Spinal cord (tissue), 9 donors: ENCODE measurements at regions not wholly inside any gene's neighbourhood (a gene's known extent, or its start where the extent isn't known, plus 50 kb on each side); places are given as distances from the start of the nearest gene placed in this dataset.

Experiments
- DNase-seq, 6 donors: peaks; one replicate each; pipeline versions ENCODE4 v3.0.0 to v3.0.0-alpha.2; 2013 to 2015; ENCODE audit warnings: low spot score in 6 of 6, low read depth in 4 of 6
- H3K27ac ChIP-seq: one replicate; pipeline ENCODE4 v1.5.1; 2013; ENCODE audit warnings: low read depth, low read length, control low read depth
- H3K27me3 ChIP-seq: one replicate; pipeline ENCODE4 v1.6.1; 2013; ENCODE audit warnings: low read length; ENCODE audit not compliant: control insufficient read depth, insufficient read depth
- H3K36me3 ChIP-seq: one replicate; pipeline ENCODE4 v1.6.1; 2013; ENCODE audit warnings: low read length; ENCODE audit not compliant: control insufficient read depth, insufficient read depth
- H3K4me1 ChIP-seq: one replicate; pipeline ENCODE4 v1.6.1; 2013; ENCODE audit warnings: low read length; ENCODE audit not compliant: control insufficient read depth, insufficient read depth
- H3K4me3 ChIP-seq: one replicate; pipeline ENCODE4 v1.5.1; 2013; ENCODE audit warnings: low read depth, low read length, control low read depth
- H3K9me3 ChIP-seq: one replicate; pipeline ENCODE4 v1.6.1; 2013; ENCODE audit warnings: low read length; ENCODE audit not compliant: control insufficient read depth, insufficient read depth
- WGBS: methylation state at CpG from one replicate; pipeline ENCODE4 v1.1.5; 2013; ENCODE audit warnings: missing lambda C conversion rate; ENCODE audit not compliant: insufficient coverage; 5-methylcytosine and 5-hydroxymethylcytosine counted together
- donor health status: healthy.

GRCh38 chr6:6397842-6398241, 77.4 kb upstream of the F13A1 start:
- H3K4me3 ChIP-seq: no peak overlapping the region
- no peaks in the 10 kb centered on the region for H3K36me3 ChIP-seq
- 89% methylated on average over 4 of the region's 5 CpGs for WGBS
- H3K27ac ChIP-seq: no peak overlapping the region
- H3K27me3 ChIP-seq: no peaks in the 10 kb centered on the region
- H3K9me3 ChIP-seq: no peaks in the 10 kb centered on the region
- H3K4me1 ChIP-seq: no peaks in the 10 kb centered on the region
- no peak for DNase-seq

DNA sequence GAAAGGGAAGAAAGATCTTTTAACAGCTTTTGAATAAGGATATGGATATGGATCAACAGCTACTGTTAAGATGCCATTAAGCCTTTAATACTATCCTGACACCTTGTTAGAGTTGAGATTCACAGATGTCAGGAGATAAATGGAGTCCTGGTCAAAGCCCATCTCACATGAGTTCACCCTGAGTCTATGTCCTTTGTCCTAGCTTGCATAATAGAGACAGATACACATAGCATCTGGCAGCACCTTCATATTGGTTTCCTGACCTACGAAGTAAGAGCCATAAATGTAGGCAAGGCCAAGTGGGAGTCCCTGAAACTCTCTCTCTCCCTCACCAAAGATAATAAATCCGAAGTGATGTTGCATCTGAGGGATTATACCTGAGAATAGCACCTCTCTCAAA, 79.1 kb upstream of the F13A1 start:
- H3K4me1 ChIP-seq: no peaks in the 10 kb centered on the region
- no peaks in the 10 kb centered on the region for H3K9me3 ChIP-seq
- H3K36me3 ChIP-seq: no peaks in the 10 kb centered on the region
- WGBS: no CpG with 5 or more reads among the region's 2 CpGs
- no peaks in the 10 kb centered on the region for H3K27me3 ChIP-seq
- H3K27ac ChIP-seq: no peak overlapping the region
- DNase-seq: no peak
- no peak overlapping the region for H3K4me3 ChIP-seq

GRCh38 chr6:6401401-6401800, 80.9 kb upstream of the F13A1 start:
- no peak for DNase-seq
- Histone ChIP-seq H3K27me3 (no peaks in the 10 kb centered on the region), H3K4me1 (no peaks in the 10 kb centered on the region), H3K4me3 (no peak overlapping the region), H3K36me3 (no peaks in the 10 kb centered on the region), H3K9me3 (no peaks in the 10 kb centered on the region), H3K27ac (no peak overlapping the region)
- WGBS: 67% methylated on average over 1 of the region's 1 CpG

DNA sequence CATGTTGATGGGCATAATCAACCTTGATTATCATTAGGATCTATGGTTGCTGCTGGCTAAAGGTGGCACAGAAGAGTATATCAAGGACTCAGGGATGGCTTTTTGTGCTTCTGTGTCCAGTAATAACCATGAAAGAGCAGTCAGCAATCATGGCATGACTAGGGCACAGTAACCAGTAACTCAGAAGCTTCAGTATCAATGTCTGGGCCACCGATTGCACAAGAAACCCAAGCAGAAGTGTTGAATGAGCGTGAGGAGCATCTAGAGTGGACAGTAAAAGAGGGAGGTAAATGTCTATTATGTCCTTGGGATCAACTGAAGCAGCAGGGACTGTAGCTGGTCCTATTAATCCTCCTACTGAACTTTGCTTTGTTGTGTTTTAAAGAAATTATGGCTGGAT, 81.5 kb upstream of the F13A1 start:
- Histone ChIP-seq H3K27me3 (no peaks in the 10 kb centered on the region), H3K4me1 (no peaks in the 10 kb centered on the region), H3K9me3 (no peaks in the 10 kb centered on the region), H3K27ac (no peak overlapping the region), H3K36me3 (no peaks in the 10 kb centered on the region), H3K4me3 (no peak overlapping the region)
- whole genome bisulfite sequencing: 92% methylated on average over 2 of the region's 2 CpGs
- no peak for DNase-seq

GRCh38 chr6:6402591-6402990, 82.1 kb upstream of the F13A1 start:
- 95% methylated on average over 4 of the region's 6 CpGs for WGBS
- DNase-seq: no peak
- no peaks in the 10 kb centered on the region for H3K4me1 ChIP-seq
- no peaks in the 10 kb centered on the region for H3K36me3 ChIP-seq
- H3K27ac ChIP-seq: no peak overlapping the region
- no peaks in the 10 kb centered on the region for H3K27me3 ChIP-seq
- no peak overlapping the region for H3K4me3 ChIP-seq
- no peaks in the 10 kb centered on the region for H3K9me3 ChIP-seq

DNA sequence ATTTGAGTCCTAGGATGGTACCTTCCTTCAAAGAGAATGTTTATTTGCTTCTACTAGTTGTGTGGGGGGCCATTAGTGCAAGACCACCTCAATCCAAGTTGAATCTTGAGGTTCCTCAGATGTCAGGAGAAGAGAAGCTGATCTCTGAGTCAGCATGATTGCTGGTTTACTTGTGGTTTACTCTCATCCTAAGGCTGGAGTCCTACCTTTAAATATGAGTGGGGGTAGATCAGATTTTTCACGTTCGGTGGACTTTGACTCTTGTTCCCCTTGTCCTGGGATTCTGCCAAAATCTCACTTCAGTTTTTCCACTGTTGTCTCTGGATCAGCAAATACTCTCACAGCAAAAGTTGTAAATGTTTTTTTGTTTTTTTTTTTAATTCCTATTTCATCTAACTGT, 84.6 kb upstream of the F13A1 start:
- DNase-seq: no peak
- H3K4me1 ChIP-seq: no peaks in the 10 kb centered on the region
- no CpG with 5 or more reads among the region's 2 CpGs for WGBS
- H3K27me3 ChIP-seq: no peaks in the 10 kb centered on the region
- no peak overlapping the region for H3K27ac ChIP-seq
- H3K9me3 ChIP-seq: no peaks in the 10 kb centered on the region
- no peaks in the 10 kb centered on the region for H3K36me3 ChIP-seq
- no peak overlapping the region for H3K4me3 ChIP-seq

DNA sequence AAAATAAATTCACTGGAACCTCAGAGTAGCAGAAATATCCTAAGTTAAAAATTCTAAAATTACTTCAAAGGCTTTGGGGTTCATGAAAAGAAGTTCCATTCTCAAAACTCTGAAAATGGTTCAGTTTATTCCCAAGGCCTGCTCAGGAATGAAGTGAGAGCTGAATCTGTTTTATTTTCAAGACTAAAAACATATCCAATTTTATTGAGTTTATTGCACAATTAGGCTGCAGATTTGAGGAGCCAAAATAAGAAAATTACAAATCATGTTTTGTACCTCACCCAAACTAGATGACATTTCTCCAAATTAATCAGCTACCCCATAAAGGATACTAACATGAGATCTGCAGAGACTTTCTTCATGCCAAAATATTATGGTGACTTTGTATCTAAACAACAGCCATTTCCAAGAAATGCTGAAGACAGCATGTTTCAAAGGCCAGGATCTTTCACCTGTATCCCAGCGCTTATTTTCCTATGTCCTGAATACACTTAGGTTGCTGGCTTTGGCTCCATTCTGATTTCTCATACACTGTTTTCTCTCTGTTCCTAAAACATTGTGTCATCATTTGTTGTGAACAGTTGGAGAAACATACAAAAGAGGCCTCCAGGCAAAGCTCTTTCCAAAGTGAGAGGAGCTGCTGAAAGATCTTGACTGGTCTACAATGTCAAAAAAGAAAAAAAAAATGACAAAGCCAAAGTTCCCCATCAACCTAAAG, 85.7 kb upstream of the F13A1 start:
- no peaks in the 10 kb centered on the region for H3K36me3 ChIP-seq

DNA sequence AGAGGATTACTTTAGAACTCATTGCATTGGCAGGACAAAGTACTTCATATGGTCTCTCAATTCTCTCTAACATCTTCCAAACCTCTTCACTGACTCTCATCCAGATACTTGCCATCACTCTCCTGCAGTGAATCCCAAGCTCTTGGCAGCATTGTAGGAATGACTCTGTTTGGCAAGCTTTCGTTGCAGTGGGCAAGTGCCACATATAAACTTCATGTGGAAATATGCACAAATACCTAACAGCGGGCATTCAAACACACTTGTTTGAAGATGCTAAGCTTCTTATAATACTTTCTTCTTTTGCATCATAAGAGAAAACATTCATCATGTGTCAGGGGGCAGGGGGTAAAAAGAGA, 86.2 kb upstream of the F13A1 start:
- no peaks in the 10 kb centered on the region for H3K4me1 ChIP-seq
- WGBS: no CpG with 5 or more reads among the region's 2 CpGs
- no peak overlapping the region for H3K4me3 ChIP-seq
- no peaks in the 10 kb centered on the region for H3K9me3 ChIP-seq
- H3K27me3 ChIP-seq: no peaks in the 10 kb centered on the region
- peak in 2 of 6 donors; percentile 18 to 79 for DNase-seq
- H3K36me3 ChIP-seq: no peaks in the 10 kb centered on the region
- H3K27ac ChIP-seq: no peak overlapping the region

More for the DNA sequence above, 85.7 kb upstream of the F13A1 start:
- Histone ChIP-seq H3K9me3 (no peaks in the 10 kb centered on the region), H3K27me3 (no peaks in the 10 kb centered on the region), H3K4me1 (no peaks in the 10 kb centered on the region), H3K4me3 (no peak overlapping the region), H3K27ac (no peak overlapping the region)
- DNase-seq: peak in 1 of 6 donors; percentile 57
- no CpG with 5 or more reads among the region's 1 CpG for WGBS

DNA sequence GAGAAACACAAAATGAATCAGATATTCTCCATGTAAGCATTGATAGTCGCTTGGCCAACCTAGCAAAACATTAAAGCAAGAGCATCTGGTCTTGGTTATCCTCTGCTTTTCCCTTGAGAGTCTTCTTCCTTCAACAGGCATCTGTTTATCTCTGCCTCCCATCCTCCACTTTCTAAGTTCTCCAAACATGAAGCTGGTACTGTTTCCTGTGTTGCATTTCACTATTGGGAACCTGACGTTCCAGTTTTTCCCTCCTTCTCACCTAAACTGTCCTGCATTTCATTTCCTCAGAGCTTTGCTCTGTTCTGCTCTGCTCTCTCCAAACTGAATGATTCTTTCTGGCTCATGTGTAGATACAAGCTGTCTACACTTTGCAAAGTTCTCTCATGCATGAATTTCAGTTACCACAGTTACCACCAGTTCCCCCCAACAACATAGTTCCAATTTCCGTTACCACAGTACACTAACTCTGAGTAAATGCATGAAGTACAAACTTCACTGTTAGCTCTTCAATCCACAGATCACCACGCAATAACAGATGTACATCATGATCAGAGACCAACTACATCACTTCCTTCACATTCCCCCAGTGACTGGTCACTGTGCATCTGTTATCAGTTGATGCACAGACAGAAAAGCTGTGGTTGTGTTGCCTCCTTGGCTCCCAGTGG, 86.7 kb upstream of the F13A1 start:
- Histone ChIP-seq H3K36me3 (no peaks in the 10 kb centered on the region), H3K9me3 (no peaks in the 10 kb centered on the region), H3K4me1 (no peaks in the 10 kb centered on the region), H3K4me3 (no peak overlapping the region), H3K27ac (no peak overlapping the region), H3K27me3 (no peaks in the 10 kb centered on the region)
- WGBS: 76% methylated on average over 4 of the region's 4 CpGs
- DNase-seq: peak in 2 of 6 donors; percentile 28 to 64

DNA sequence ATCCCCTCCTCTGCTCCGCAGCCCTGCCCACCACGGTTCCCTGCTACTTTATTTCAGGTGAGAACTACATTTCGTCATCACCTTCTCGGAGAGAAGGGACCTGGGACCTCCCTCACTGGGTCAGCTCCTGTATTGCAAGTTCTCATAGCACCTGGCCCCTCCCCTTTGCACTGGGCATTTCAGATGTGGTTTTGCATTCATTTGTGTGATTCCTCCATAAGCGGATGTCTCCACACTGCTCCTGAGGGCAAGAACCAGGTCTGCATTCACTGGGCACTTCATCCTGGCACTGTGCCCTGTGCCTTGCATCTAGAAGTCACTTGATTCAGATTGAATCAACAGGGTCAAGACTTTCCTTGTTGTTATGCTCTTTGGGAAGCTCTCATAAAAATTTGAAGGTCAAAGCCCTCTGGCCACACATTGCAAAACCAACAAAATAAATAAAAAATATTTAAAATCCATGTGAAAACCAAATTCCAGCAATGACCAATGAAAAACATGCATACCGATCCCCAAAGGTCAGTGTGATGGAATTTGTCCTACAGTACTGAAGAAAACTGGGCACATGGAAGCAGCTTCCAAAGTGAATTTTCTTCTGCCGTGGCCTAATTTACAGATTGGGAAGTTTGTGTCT, 89.1 kb upstream of the F13A1 start:
- WGBS: 63% methylated on average over 7 of the region's 7 CpGs
- Histone ChIP-seq H3K27me3 (no peaks in the 10 kb centered on the region), H3K9me3 (no peaks in the 10 kb centered on the region), H3K36me3 (no peaks in the 10 kb centered on the region), H3K4me3 (no peak overlapping the region), H3K27ac (no peak overlapping the region), H3K4me1 (no peaks in the 10 kb centered on the region)
- DNase-seq: no peak
